ENCODE measurements at regions not wholly inside any gene's neighbourhood (a gene's known extent, or its start where the extent isn't known, plus 50 kb on each side); places are given as distances from the start of the nearest gene placed in this dataset.

DNA sequence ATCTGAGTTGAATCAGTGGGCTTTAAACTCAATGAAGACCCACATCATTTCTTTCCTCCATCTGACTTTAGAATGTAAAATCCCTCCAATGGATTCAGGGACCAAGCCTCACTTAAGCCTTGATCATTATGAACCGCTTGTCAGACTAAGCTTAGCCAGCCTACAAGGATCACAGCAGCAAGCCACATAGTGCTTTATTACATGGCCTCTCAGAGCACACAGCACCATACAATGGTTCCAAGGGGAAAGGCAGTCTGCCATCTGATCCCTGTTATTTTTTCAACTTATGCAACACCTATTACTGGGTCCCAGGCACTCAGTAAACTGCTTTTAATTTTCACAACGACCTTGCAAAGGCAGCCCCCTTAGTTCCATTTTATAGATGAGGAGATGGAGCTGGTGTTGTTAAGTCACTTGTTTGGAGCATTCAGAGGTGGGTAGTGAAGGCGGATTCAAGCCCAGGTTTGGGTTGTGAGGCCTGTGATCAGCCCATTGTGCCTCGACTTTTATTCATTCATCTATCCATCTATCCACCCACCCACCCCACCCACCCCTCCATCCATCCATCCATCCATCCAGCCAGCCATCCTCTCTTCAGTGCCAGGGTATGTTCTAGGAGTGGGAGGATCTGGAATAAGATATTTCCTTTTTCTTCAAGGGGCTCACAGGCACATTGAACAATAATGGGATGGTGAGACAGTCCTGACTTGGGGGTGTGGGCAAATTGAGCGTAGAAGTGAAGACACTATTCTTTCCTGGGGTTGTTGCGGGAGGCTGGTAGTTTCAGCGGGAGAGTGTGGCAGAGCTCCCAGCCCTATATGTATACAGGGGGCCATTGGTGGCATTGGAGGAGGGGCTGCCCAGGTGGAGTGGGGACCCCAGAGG is 141.2 kb downstream of the MYCN start:
- no peak overlapping the region for H3K27ac Mint-ChIP-seq (ENCODE audit: unreplicated experiment)
- no peaks in the 10 kb centered on the region for H3K36me3 Mint-ChIP-seq (ENCODE audit: low read depth, unreplicated experiment)
- H3K4me1 Mint-ChIP-seq (ENCODE audit: unreplicated experiment), result peaks cover 6% of the 10 kb centered on the region
- TF ChIP-seq, protein P1, sequence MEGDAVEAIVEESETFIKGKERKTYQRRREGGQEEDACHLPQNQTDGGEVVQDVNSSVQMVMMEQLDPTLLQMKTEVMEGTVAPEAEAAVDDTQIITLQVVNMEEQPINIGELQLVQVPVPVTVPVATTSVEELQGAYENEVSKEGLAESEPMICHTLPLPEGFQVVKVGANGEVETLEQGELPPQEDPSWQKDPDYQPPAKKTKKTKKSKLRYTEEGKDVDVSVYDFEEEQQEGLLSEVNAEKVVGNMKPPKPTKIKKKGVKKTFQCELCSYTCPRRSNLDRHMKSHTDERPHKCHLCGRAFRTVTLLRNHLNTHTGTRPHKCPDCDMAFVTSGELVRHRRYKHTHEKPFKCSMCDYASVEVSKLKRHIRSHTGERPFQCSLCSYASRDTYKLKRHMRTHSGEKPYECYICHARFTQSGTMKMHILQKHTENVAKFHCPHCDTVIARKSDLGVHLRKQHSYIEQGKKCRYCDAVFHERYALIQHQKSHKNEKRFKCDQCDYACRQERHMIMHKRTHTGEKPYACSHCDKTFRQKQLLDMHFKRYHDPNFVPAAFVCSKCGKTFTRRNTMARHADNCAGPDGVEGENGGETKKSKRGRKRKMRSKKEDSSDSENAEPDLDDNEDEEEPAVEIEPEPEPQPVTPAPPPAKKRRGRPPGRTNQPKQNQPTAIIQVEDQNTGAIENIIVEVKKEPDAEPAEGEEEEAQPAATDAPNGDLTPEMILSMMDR (IDR thresholded peaks at IDR 0.05; ENCODE audit: unreplicated experiment), result no peak
- DNase-seq (ENCODE audit: low spot score), result no peak
- H3K9me3 Mint-ChIP-seq (ENCODE audit: unreplicated experiment), result no peaks in the 10 kb centered on the region
- H3K27me3 Mint-ChIP-seq (ENCODE audit: unreplicated experiment), result peaks cover 2% of the 10 kb centered on the region
- H3K4me3 Mint-ChIP-seq (ENCODE audit: unreplicated experiment), result no peak overlapping the region

DNA sequence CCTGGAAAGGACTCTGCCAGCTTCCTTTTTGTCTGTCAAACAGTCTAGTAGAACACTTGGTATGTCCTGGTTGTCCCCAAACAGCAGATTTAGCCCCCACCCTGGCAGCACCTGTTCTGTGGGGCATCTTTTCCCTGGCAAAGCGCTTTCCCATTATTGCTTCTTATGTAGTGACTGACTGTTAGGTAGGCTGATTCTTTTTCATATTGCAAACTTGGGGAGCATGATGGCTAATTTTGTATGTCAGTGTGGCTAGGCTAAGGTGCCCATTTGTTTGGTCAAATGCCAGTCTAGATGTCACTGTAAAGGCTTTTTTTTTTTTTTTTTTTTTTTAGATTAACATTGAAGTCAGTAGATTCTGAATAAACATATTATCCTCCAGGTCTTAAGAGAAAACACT is 140.2 kb downstream of the MYCN start:
- Mint-ChIP-seq H3K27me3 (ENCODE audit: unreplicated experiment) (peaks cover 2% of the 10 kb centered on the region), H3K4me3 (ENCODE audit: unreplicated experiment) (no peak overlapping the region)
- DNase-seq (ENCODE audit: low spot score), result no peak

DNA sequence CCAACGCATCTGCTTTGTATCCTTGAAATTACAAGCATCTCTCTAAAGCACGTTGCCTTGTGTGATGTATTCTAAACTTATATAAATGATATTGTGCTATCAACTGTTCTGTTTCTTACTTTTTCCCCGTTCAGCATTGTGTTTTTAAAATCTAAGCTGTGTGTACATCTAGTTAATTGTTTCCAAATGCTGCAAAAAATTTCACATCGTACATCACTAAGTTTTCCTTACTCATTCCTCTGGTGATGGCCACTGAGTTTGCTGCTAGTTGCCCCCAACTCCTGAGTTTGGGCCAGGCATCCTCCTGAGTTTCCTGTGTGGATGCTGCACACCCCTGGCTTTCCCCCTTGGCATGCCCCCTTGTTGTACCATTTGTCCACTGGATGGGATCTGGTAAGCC is 139.7 kb downstream of the MYCN start:
- no peak for DNase-seq (ENCODE audit: low spot score)
- no peaks in the 10 kb centered on the region for H3K36me3 Mint-ChIP-seq (ENCODE audit: low read depth, unreplicated experiment)
- H3K27ac Mint-ChIP-seq (ENCODE audit: unreplicated experiment), result no peak overlapping the region
- H3K4me1 Mint-ChIP-seq (ENCODE audit: unreplicated experiment), result peaks cover 6% of the 10 kb centered on the region
- no peak overlapping the region for H3K4me3 Mint-ChIP-seq (ENCODE audit: unreplicated experiment)
- TF ChIP-seq, protein P1 (IDR thresholded peaks at IDR 0.05; ENCODE audit: unreplicated experiment), result no peak
- no peaks in the 10 kb centered on the region for H3K9me3 Mint-ChIP-seq (ENCODE audit: unreplicated experiment)
- H3K27me3 Mint-ChIP-seq (ENCODE audit: unreplicated experiment), result peaks cover 2% of the 10 kb centered on the region

More for the DNA sequence above, 140.2 kb downstream of the MYCN start:
- TF ChIP-seq, protein P1 (IDR thresholded peaks at IDR 0.05; ENCODE audit: unreplicated experiment), result no peak
- peaks cover 6% of the 10 kb centered on the region for H3K4me1 Mint-ChIP-seq (ENCODE audit: unreplicated experiment)
- H3K27ac Mint-ChIP-seq (ENCODE audit: unreplicated experiment), result no peak overlapping the region
- H3K9me3 Mint-ChIP-seq (ENCODE audit: unreplicated experiment), result no peaks in the 10 kb centered on the region
- H3K36me3 Mint-ChIP-seq (ENCODE audit: low read depth, unreplicated experiment), result no peaks in the 10 kb centered on the region

DNA sequence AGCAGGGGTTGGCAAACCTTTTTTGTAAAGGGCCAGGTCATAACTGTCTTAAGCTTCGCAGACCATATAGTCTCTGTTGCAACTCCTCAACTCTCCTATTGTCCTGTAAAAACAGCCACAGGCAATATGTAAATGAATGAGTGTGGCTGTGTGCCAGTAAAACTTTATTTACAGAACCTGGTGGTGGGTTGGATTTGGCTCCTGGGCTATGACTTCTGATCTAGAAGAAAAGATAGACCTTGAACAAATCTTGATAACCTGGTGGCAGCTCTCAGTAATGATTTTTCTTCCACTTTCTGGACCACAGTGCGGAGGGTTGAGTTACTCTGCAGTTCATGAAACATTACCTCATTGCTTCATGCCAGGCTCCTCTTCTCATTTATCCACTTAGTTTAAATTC is 139.3 kb downstream of the MYCN start:
- no peaks in the 10 kb centered on the region for H3K9me3 Mint-ChIP-seq (ENCODE audit: unreplicated experiment)
- H3K36me3 Mint-ChIP-seq (ENCODE audit: low read depth, unreplicated experiment), result no peaks in the 10 kb centered on the region
- peaks cover 4% of the 10 kb centered on the region for H3K4me1 Mint-ChIP-seq (ENCODE audit: unreplicated experiment)
- DNase-seq (ENCODE audit: low spot score), result no peak
- no peak overlapping the region for H3K4me3 Mint-ChIP-seq (ENCODE audit: unreplicated experiment)
- H3K27me3 Mint-ChIP-seq (ENCODE audit: unreplicated experiment), result peaks cover 2% of the 10 kb centered on the region
- H3K27ac Mint-ChIP-seq (ENCODE audit: unreplicated experiment), result no peak overlapping the region
- TF ChIP-seq, protein P1 (IDR thresholded peaks at IDR 0.05; ENCODE audit: unreplicated experiment), result no peak

DNA sequence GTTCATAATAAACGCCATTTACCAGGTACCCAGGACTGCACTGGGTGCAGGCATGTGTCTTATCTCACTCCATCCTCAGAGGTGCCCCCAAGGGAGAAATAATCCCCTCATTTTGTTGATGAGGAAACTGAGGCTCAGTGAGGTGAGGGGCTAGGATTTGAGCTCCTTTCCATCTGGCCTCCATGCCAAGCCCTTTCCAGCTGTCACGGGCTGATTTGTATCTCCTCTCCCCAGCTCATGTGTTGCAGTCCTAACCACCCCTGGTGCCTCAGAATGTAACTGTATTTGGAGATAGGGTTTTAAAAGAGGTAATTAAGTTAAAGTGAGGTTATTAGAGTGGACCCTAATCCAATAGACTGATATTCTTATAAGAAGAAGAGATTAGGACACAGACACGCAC is 137.3 kb downstream of the MYCN start:
- Mint-ChIP-seq H3K4me3 (ENCODE audit: unreplicated experiment) (no peak overlapping the region), H3K27me3 (ENCODE audit: unreplicated experiment) (peaks cover 5% of the 10 kb centered on the region), H3K27ac (ENCODE audit: unreplicated experiment) (no peak overlapping the region), H3K9me3 (ENCODE audit: unreplicated experiment) (no peaks in the 10 kb centered on the region), H3K4me1 (ENCODE audit: unreplicated experiment) (no peaks in the 10 kb centered on the region), H3K36me3 (ENCODE audit: low read depth, unreplicated experiment) (no peaks in the 10 kb centered on the region)
- TF ChIP-seq, protein P1 (IDR thresholded peaks at IDR 0.05; ENCODE audit: unreplicated experiment), result no peak
- no peak for DNase-seq (ENCODE audit: low spot score)

Measured in endothelial cell (in vitro differentiated cells).